ENCODE measurements at regions not wholly inside any gene's neighbourhood (a gene's known extent, or its start where the extent isn't known, plus 50 kb on each side); places are given as distances from the start of the nearest gene placed in this dataset.

DNA sequence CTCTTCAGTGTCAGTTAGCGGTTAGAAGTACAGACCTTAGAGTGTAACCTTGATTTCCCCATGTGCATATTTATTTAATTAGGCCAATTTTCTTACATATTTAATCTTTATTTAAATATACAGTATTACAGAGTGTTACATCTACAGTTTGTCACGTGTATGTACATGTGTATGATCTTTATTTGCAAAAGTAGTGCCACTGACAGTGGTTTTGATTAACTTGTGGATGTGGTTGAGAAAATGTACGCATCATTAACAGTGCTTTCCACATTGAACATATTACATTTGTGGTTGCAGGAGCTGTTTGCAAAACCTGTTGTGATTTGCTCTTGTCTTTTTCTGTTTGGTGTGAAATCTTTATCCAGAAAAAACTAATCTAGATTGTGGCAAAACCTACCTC lies 535.5 kb downstream of the FLRT2 start:
- no peak for TF ChIP-seq POLR2A (IDR thresholded peaks at IDR 0.05)
- TF ChIP-seq, protein P1, sequence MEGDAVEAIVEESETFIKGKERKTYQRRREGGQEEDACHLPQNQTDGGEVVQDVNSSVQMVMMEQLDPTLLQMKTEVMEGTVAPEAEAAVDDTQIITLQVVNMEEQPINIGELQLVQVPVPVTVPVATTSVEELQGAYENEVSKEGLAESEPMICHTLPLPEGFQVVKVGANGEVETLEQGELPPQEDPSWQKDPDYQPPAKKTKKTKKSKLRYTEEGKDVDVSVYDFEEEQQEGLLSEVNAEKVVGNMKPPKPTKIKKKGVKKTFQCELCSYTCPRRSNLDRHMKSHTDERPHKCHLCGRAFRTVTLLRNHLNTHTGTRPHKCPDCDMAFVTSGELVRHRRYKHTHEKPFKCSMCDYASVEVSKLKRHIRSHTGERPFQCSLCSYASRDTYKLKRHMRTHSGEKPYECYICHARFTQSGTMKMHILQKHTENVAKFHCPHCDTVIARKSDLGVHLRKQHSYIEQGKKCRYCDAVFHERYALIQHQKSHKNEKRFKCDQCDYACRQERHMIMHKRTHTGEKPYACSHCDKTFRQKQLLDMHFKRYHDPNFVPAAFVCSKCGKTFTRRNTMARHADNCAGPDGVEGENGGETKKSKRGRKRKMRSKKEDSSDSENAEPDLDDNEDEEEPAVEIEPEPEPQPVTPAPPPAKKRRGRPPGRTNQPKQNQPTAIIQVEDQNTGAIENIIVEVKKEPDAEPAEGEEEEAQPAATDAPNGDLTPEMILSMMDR (IDR thresholded peaks at IDR 0.05): no peak
- TF ChIP-seq POLR2AphosphoS5 (IDR thresholded peaks at IDR 0.05): no peak

Measured in breast epithelium (tissue), 3 donors.